Right forelimb (tissue), 1 donor: ENCODE measurements at regions not wholly inside any gene's neighbourhood (a gene's known extent, or its start where the extent isn't known, plus 50 kb on each side); places are given as distances from the start of the nearest gene placed in this dataset.
"Not testable (repeated sequence)": the region's sequence is repeated elsewhere in the genome, so short reads cannot be mapped to it uniquely, and the experiment has no call there.

ENCODE experiments used
- DNase-seq: peaks from one replicate; pipeline ENCODE4 v3.0.0-alpha.2; 2018

- no peak for DNase-seq
Observed at GRCh38 chr3:35223632-35224394, 415.5 kb upstream of the ARPP21 start.

- no peak for DNase-seq
Observed at GRCh38 chr3:35224565-35225295, 414.6 kb upstream of the ARPP21 start.

GRCh38 chr3:35241236-35241635, 398.1 kb upstream of the ARPP21 start:
- DNase-seq: no peak

- no peak for DNase-seq
Observed at GRCh38 chr3:35254917-35255316, 384.4 kb upstream of the ARPP21 start.

- DNase-seq: no peak
Observed at GRCh38 chr3:35257641-35258040, 381.7 kb upstream of the ARPP21 start.

GRCh38 chr3:35262406-35262805, 376.9 kb upstream of the ARPP21 start:
- no peak for DNase-seq

- DNase-seq: no peak
Observed at GRCh38 chr3:35263477-35263876, 375.8 kb upstream of the ARPP21 start.

- not testable (repeated sequence) for DNase-seq
Observed at GRCh38 chr3:35266065-35266464, 373.3 kb upstream of the ARPP21 start.

GRCh38 chr3:35275768-35276167, 363.6 kb upstream of the ARPP21 start:
- DNase-seq: no peak

GRCh38 chr3:35276568-35276967, 362.8 kb upstream of the ARPP21 start:
- no peak for DNase-seq

- no peak for DNase-seq
Observed at GRCh38 chr3:35291471-35292236, 347.7 kb upstream of the ARPP21 start.

GRCh38 chr3:35292568-35292967, 346.8 kb upstream of the ARPP21 start:
- DNase-seq: no peak

- DNase-seq: no peak
Observed at GRCh38 chr3:35295906-35296305, 343.4 kb upstream of the ARPP21 start.

GRCh38 chr3:35296533-35296932, 342.8 kb upstream of the ARPP21 start:
- no peak for DNase-seq

GRCh38 chr3:35296944-35297343, 342.4 kb upstream of the ARPP21 start:
- DNase-seq: not testable (repeated sequence)

GRCh38 chr3:35305406-35305805, 333.9 kb upstream of the ARPP21 start:
- no peak for DNase-seq

GRCh38 chr3:35307296-35307695, 332.0 kb upstream of the ARPP21 start:
- DNase-seq: no peak

GRCh38 chr3:35316841-35317240, 322.5 kb upstream of the ARPP21 start:
- DNase-seq: not testable (repeated sequence)

GRCh38 chr3:35320646-35321407, 318.5 kb upstream of the ARPP21 start:
- DNase-seq: no peak

GRCh38 chr3:35322070-35322469, 317.3 kb upstream of the ARPP21 start:
- DNase-seq: no peak

- DNase-seq: no peak
Observed at GRCh38 chr3:35335703-35336102, 303.6 kb upstream of the ARPP21 start.

- no peak for DNase-seq
Observed at GRCh38 chr3:35336601-35337000, 302.7 kb upstream of the ARPP21 start.

- no peak for DNase-seq
Observed at GRCh38 chr3:35338186-35338585, 301.1 kb upstream of the ARPP21 start.
